IPS DF 4.7 (cell line): ENCODE measurements at regions not wholly inside any gene's neighbourhood (a gene's known extent, or its start where the extent isn't known, plus 50 kb on each side); places are given as distances from the start of the nearest gene placed in this dataset.

Experiments
- DNase-seq: peaks from one replicate; pipeline ENCODE4 v3.0.0-alpha.2; 2013; ENCODE audit warnings: low spot score; ENCODE audit errors: extremely low read depth

DNA sequence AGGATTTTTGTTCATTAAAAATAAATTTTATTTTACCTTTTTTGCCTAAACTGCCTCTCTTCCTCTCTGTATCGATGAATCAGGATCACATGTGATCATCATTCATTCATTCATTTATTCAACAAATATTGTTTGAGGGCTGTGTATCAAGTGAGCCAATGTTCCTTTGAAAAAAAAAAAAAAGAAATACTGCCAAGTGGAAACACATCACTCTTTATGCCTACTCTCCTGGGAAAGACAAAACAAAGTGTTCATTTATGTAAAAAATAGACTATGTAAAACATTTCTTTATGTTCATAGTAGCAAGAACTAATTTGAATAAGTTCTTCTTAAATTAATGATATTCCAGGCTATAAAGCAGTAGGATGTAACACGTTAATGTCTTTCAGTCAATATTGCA lies 233.1 kb downstream of the POSTN start:
- no peak for DNase-seq

DNA sequence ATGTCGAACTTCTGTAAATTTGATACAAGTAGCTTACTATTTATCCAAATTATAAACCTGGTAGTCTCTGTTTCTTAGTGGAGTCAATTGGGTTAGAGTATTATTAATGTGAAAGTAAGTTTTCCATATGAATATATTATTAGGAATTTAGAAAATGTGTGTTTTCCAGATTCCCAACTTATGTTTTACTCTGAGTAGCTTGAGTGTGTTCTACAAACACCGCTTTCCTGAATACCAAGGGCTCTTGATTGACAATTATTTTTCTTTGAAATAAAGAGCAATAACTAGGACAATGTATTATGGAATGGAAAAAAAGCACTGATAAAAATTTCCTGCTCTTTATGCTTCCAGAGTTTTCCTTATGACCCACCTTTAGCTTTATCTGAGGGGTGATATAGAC lies 233.6 kb downstream of the POSTN start:
- no peak for DNase-seq

DNA sequence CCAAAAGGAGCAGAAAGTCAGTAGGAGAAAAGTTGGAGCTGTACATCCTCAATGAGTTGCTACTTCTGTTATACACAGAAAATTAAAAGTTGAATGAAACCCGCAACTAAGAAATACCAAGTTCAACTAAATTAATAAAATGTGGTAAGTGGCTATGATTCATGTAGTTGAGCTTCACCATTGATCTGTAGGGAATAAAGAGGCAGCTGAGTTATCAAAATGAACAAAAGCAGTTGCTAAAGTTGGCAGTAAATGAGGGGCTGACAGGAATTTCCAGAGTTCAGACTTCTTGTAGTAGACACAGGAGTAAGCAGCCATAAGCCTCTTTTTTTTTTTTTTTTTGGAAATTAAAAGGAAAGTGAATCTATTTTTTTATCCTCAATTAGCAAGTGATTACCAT lies 234.6 kb downstream of the POSTN start:
- DNase-seq = no peak

DNA sequence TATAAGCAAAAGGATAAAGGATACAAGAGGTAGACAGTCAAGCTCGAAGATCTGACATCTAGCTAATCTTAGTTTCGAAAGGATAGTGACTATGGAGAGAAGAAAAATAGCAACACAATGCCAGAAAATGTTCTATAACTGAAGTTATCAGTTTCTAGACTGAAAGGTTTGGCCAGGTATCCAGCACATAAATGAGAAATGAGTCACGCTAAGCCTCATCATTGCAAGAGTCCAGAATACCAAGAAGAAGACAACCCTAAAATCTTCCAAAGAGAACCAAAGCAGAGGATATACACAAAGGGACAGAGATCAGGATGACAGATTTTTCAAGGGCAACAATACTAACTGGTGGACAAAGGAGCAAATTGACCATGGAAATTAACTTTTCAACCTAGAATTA lies 237.0 kb downstream of the POSTN start:
- no peak for DNase-seq

DNA sequence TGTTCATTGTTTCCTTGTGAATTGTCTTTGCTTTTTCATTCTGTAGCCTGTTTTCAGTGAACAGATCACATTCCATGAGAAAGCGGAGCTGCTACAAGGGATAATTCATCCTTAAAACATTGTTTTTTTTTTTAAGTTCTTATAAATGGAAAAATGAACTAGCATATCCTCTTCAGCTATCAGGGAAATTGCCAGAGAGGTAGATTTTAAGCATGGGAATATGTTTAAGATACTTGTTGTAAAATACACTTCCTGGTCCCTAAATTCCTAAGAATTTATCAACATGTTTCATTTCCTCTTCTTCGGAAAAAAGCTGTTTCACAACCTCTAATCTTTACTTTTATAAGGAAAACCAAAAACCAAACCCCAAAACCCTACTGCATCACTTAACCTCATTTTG lies 238.0 kb downstream of the POSTN start:
- DNase-seq = no peak

DNA sequence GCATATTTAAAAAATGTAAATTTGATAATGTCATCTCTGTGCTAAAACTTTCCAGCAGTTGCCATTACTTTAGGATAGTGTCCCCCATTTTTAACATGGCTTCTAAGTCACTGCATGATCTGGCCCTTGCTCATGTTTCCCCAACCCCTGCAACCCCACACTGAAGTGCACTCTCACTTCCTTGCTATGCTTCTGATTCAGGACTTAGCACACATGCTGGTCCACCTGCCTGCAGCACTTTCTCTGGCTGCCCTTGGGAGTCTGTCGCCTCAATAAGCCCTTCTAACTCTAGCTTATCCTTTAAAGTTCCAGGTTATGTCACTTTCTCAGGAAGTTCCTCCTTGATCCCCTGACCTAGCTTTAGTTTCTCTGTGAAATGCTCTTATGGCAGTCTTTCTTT lies 241.0 kb downstream of the POSTN start:
- no peak for DNase-seq

DNA sequence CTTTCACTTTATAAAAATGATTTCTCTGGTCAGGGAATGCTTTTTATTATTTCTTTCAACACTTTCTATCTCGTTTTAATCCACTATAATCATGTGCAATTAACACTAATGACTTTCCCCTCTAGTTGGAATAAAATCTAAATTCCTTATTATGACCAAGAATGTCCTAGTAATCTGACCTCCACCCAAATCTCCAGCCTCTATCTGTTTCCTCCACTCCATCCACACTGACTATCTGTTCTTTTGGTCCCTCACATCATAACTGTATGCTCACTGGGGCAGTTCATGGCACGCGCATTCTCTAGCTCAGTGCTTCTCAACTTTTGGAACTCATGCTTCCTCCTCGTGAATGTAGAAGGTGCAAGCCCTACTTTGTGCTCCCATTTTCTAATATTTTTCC lies 244.7 kb downstream of the POSTN start:
- no peak for DNase-seq

DNA sequence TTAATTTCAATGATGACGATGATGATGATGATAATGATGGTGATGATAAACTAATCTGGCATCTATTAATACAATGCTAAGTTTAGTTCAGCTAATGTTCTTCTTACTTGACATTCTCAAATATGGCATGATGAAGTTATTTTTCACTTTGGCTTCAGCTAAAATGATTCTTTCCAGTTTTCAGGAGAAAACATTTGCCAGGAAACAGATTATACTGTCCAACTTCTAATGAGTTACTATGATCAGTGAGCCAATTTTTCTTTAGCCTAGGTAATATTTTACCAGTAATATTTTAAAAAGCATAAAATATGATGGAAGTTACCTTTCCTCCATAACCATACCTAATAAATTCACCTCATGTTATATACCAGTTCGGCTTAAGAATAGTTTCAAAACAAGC lies 245.7 kb upstream of the CSNK1A1L start:
- no peak for DNase-seq

DNA sequence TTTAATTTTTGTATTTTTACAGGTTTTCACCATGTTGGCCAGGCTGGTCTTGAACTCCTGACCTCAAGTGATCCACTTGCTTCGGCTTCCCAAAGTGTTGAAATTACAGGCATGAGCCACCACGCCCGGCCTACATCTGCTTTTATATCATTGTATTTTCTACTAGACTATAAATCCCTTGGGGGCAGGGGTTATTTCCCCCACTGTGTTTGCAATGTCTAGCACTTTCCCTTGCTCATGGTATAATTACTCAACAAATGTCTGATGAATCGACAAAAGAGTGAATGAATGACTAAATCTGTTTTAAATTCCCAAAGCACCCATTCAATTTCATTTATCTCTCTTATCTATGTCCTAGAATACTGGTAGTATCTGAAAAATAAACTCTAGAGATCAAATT lies 244.5 kb upstream of the CSNK1A1L start:
- no peak for DNase-seq

DNA sequence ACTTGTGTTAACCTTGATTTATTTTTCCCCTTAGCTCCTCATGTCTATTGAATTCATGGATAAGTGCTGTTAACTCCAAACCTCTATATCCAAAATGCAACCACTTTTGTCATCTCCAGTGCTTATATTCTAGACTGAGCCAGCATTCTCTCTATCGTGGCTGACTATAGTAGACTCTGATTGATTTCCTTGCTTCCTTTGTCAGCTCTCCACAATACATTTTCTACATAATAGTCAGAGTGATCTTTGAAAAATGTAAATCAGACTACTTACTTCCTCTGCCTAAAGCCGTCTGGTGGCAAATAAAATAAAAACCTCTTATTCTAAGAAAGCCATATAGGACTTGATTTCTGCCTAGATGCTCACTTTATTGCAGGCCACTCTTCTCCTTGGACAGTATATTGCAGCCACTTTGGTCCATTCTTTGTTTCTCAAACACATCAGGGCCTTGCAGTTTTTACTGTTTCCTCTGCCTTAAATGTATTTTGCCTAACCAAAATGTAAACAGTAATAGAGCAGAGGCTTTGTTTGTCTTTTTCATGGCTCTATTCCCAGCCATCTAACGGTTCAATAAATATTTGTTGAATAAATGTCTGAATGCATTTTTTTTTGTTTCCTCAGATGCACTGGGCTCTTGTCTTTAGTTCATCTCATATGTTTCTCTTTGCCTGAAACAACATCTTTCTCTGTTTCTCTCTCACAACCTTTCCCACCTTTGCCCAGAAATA lies 243.6 kb upstream of the CSNK1A1L start:
- DNase-seq = no peak

DNA sequence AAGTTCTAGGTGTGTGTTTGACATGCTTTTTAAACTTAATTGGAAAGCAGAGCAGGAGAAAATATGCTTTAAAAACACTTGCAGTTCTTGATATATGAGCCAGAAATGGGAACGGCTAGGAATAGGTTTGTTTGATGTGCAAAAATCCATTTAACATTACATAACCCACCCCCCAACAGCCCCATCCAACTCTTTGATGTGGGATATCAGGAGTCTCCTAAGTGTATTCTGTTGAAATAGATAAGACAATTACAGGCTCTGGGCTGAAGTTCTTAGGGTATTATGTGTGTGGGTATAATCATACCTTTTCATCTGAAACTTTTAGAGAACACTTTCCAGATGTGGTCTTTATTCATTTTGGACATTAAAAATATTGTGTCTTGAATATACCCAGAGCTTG lies 240.4 kb upstream of the CSNK1A1L start:
- DNase-seq = no peak

DNA sequence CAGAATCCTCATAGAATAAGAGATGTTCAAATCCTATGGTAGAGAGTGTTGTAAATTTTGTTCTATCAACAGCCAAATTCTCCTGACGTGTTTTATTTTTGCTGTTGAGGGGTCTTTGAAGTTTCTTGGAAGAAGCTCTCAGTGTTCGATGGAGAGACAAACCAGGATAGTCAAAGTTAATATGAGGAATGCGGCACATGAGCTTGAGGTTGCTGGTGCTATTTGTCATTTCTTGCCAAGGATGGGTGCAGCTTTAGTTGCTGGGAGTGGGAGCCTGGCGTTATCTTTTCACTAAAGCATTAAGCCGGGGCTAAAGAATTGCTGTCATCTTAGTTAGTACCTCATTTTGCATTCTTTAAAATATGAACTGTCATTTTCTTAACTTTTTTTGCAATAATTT lies 239.9 kb upstream of the CSNK1A1L start:
- no peak for DNase-seq

DNA sequence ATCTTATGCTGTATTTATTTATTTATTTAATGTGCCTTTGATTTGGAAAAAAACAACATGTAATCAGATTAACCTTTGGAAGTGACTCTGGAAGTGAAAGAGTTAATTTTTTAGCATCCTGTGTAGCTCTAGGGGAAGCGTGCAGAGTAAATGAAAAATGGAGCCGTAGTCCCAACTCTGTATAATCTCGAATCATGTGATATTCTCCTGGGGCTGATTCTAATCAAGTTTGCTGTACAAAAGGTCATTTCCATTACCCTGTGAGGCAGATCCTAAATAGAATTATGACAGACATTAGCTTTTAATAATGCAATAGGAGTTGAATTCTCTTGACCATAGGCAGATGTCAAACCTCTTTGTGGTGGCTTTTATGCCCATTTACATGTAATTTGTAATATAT lies 238.6 kb upstream of the CSNK1A1L start:
- no peak for DNase-seq

DNA sequence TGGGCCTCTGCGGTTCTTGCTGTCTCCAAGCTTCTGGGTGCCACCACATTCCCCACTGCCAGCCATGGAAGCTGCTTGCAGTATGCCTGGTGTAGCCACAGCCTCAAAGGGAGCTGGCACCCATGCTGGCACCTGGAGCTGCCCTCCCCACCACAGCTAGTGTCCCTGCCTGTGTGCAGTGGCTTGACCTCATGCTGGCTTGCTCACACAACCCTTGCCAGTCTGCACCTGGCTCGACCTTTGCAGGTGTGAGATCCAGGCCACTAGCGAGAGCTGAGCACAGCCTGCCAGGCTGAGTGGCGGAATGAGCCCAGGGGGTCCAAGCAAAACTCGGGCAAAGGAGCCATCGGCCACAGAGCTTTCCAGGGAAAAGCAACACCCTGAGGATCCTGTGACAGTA lies 236.7 kb upstream of the CSNK1A1L start:
- no peak for DNase-seq

DNA sequence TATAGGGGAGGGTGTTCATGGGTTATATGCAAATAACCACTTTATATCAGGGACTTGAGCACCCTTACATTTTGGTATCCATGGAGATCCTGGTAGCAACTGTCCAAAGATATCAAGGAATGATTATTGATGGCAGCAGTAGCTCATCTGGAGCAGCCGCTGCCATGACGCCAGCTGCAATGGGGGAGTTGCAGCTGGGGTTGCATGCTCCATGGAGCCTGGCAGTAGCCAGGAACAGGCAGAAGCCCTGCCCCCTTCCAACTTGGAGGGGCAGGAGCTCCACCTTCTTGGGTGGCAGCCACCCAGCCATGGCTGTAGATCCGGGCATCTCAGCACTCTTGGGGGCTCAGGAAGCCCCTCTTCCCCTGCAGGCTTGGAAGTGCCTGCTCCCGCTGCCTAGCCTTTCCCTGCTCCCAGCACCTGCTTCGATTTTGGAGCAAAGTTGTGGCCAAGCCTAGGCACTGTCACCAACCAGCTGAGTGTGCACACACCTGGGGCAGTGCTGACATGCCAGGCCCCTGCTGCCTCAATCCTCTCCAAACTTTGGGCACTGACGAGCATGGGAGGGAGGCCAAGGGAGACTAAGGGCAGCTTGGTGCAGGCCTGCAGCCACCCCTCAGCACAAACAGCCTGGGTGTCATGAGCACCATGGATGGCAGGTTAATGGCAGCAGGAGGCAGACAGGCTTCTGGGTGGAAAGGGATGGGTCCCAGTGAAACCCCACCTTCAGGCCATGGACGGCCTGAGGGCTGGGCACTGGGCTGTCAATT lies 235.6 kb upstream of the CSNK1A1L start:
- DNase-seq = no peak

DNA sequence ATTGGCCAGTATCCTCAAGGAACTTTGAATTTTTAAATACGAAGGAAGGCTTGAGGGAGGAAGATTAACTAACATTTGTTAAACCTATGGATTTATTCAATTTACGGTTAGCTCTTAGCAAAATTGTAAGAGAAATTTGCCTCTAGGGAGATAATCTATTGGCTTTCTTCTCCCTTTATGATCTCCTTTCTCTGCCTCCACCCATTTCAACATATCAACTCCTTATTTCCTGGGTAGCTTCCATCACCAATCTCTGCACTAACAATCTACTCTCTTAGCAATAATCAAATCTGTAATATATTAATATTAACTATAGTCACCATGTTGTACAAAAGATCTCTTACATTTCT lies 233.9 kb upstream of the CSNK1A1L start:
- no peak for DNase-seq

DNA sequence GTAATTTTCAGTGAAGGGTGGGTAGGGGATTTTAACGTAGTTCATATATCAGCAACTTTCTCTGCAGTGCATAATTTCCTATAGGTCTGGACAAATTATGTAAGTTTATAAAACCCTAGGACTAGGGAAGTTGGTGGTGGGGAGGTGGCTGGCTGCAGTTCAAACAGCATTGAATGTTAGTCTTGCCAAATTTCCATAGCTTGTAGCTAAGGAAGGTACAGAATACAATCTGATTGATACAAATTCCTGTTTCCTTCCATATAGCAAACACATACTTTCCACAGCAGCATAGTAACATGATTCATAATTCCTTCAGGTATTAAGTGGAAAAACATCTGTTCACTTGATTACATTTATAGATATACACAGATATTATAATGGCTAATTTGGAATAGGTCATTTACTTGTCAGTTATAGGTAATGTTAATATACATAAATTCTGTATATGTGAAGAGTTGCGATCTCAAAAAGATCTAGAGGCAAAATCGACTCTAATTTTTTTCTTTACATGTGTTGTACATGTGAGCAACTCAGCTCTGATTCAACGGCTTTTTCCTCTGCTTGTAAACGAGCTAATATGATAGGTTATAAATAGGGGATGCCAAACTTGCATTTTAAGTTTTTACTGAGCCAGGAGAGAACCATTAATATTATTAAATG lies 233.4 kb upstream of the CSNK1A1L start:
- DNase-seq = no peak

DNA sequence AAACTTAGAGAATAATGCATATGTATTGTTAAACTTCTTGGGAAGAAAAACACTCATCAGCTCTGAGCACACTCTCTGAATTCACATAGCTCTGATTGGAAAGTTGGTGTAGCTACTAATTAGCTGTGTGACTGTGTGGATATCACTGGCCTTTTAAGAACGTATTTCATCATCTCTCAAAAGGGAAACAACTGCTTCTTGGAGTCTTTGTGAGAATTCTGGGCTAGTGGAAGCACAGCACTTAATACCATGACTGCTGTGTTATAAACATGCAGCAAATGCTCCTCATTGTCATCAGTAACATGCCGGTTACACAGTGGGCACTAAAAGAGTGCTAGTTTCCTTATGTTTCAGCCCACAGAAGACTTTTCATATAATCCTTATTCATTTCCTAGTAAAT lies 220.9 kb upstream of the CSNK1A1L start:
- no peak for DNase-seq

DNA sequence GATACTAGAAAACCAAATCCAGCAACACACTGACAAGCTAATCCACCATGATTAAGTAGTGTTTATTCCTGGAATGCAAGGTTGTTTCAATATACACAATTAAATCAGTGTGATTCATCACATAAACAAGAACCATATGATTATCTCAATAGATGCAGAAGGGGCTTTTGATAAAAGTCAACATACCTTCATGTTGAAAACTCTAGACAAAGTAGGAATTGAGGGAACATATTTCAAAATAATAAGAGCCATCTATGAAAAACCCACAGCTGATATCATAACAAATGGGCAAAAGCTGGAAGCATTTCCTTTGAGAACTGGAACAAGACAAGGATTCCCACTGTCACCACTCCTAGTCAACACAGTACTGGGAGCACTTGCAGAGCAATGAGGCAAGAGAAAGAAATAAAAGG lies 213.6 kb upstream of the CSNK1A1L start:
- DNase-seq = no peak

DNA sequence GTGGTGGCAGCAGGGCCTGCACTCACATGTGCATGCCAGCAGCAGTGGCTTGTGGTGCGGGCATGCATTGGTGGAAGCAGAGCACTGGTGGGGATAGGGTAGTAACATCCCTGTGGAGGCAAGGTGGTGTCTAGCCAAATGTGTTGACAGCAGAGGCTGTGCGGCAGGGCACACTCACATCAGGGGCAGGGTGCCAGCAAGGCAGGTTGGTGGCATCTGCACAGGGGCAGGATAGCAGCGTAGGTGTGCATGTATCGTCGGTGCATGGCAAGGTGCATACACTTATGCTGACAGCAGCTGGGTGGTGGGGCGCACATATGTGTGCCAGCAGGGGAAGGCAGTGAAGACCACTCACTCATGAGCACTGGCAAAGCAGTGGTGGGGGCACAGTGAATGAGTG lies 211.5 kb upstream of the CSNK1A1L start:
- no peak for DNase-seq

DNA sequence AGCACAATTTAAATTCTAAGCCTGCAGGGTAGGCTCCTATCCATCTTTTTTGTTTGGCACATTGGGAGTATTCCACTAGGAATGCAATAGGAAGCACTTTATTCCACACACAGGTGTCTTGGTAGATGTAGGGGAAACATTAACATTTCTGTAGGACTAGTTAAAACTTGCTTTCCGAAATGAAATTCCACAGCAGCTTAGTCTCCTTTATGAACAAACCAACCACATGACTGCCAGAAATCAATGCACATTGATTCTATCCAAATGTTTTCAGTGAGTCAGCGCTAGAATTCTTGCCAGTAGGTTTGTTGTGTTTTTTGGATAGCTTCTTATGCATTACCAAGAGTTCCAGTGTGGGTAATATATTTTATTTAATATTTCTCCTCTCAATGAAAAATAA lies 207.9 kb upstream of the CSNK1A1L start:
- no peak for DNase-seq

DNA sequence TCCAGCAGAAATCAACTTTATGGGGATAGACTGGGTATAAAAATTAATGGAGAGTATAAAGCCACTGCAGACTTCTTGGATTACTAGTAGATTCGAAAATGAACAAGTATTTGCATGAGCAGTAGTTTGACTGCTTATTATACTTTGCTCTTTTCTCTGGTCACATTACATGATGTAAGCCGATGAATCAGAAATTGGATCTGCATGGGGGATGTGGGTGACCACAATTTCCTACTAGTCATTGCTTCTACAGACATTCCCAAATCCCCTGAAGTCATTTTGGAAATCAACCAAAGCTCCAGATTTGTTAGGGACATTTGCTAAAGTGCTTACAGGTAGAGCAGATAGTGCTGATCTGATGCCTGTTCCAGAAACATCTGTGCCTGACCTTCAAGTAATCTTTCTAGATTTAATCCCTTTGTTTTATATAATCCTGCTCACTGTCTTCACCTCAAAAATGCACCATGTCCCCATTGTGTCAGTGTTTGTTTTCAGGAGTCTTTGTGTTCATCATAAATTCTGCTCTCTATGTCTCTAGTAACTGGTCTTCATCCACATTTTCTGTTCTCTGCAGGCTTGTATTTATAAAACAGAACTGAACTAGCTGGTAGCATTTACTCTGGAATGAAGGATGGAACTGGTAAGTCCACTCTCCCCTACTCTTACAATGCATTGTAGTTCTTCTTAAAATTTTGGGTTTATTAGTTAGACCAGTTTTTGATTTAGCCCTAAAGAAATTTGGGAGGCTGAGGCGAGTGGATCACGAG lies 201.5 kb upstream of the CSNK1A1L start:
- no peak for DNase-seq
